Left lung (tissue), 4 donors: ENCODE measurements at regions not wholly inside any gene's neighbourhood (a gene's known extent, or its start where the extent isn't known, plus 50 kb on each side); places are given as distances from the start of the nearest gene placed in this dataset.

ENCODE experiments used
- ATAC-seq: fragments of 200-7000 bp; cut with Tn5 transposase; one replicate; pipeline ENCODE4 v1.9.1; 2020; ENCODE audit warnings: moderate library complexity
- DNase-seq, 4 donors: peaks; one replicate each; pipeline ENCODE4 v3.0.0-alpha.2; 2013 to 2020
- H3K27ac ChIP-seq, 2 donors: fragments of 200-600 bp; sonication (generic) in 1 of 2; one replicate each; pipeline versions ENCODE4 v1.5.0 to v1.8.0; 2020 to 2021
- H3K27me3 ChIP-seq, 2 donors: fragments of 200-600 bp; sonication (generic) in 1 of 2; one replicate each; pipeline versions ENCODE4 v1.5.0 to v1.8.0; 2020 to 2021
- H3K36me3 ChIP-seq, 2 donors: fragments of 200-600 bp; sonication (generic) in 1 of 2; one replicate each; pipeline versions ENCODE4 v1.5.0 to v1.8.0; 2020 to 2021
- H3K4me1 ChIP-seq, 2 donors: fragments of 200-600 bp; one replicate each; pipeline ENCODE4 v1.8.0; 2021
- H3K4me3 ChIP-seq, 2 donors: fragments of 200-600 bp; sonication (generic) in 1 of 2; one replicate each; pipeline versions ENCODE4 v1.5.0 to v1.8.0; 2020 to 2021; ENCODE audit warnings: mild to moderate bottlenecking in 1 of 2
- H3K9me3 ChIP-seq, 2 donors: fragments of 200-600 bp; sonication (generic) in 1 of 2; one replicate each; pipeline versions ENCODE4 v1.5.0 to v1.8.0; 2020 to 2021
- CTCF ChIP-seq, 2 donors: fragments of 200-600 bp; sonication (generic) in 1 of 2; IDR thresholded peaks; one replicate each; pipeline versions ENCODE4 v1.5.0 to v1.8.0; 2021; ENCODE audit warnings: antibody characterized with exemption in 2 of 2
- intact Hi-C, 2 donors: fragments of 100-400 bp; cut with DNase I; formaldehyde crosslinking; loops; one replicate each; pipeline versions ENCODE4 v1.11.2 to v1.14.2; 2022
- donor health status: DM: no; HTN: yes; CAD: no.
- donor health status: DM: no; HTN: no; CAD: no.

- H3K4me3 ChIP-seq, result peak overlapping the region in 1 of 2 donors; percentile 34
- H3K27ac ChIP-seq, result peak overlapping the region in 1 of 2 donors; percentile 11
Observed at GRCh38 chr1:222931023-222931422, 116.2 kb downstream of the DISP1 start.

GRCh38 chr1:222933273-222933672 is 118.4 kb downstream of the DISP1 start:
- Histone ChIP-seq H3K27ac (no peak overlapping the region), H3K27me3 (no peaks in the 10 kb centered on the region), H3K36me3 (no peaks in the 10 kb centered on the region), H3K4me1 (no peaks in the 10 kb centered on the region), H3K4me3 (no peak overlapping the region), H3K9me3 (no peaks in the 10 kb centered on the region)
- ATAC-seq (no peak), DNase-seq (no peak)
- intact Hi-C loops, result no loop called here
- TF ChIP-seq CTCF (IDR thresholded peaks at IDR 0.05), result no peak

More at GRCh38 chr1:222931023-222931422, 116.2 kb downstream of the DISP1 start:
- no peak for TF ChIP-seq CTCF (IDR thresholded peaks at IDR 0.05)
- Histone ChIP-seq H3K27me3 (no peaks in the 10 kb centered on the region), H3K4me1 (peaks cover 7 to 8% of the 10 kb centered on the region in 2 donors), H3K36me3 (no peaks in the 10 kb centered on the region), H3K9me3 (no peaks in the 10 kb centered on the region)
- intact Hi-C loops, result no loop called here
- no peak for ATAC-seq
- DNase-seq, result no peak

DNA sequence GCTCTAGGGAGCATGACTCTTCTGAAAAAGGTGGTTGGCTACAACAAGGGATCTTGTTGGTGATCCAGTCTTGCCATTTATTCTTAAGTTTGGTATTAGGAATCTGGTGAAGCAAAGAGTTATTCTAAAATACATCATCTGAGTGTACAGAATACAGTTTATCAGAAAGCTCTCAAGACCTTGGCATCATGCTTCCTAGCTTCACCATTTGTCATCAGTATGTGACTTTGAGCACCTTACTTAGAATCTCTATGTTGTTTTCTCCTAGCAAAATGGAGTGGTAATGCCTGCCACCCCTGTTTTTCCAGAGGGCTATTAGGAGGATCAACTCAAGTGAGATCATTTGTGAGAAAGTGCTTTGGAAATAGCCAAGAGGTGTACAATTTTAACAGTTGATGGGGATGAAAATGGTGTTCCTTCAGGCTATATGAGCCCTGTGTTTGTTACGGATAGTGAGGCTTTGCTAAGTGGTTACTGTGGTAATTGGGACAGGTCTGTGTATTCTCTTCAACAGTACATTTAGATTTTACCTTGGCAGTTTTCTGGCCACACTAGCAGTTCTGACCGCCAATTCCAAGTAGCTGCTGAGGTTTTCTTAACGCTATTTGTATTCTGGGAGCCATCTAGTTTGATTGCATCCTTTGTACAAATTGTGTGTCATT is 120.5 kb downstream of the DISP1 start:
- Histone ChIP-seq H3K27ac (no peak overlapping the region), H3K9me3 (no peaks in the 10 kb centered on the region), H3K4me1 (no peaks in the 10 kb centered on the region), H3K27me3 (no peaks in the 10 kb centered on the region), H3K36me3 (no peaks in the 10 kb centered on the region), H3K4me3 (no peak overlapping the region)
- DNase-seq, result no peak
- no peak for ATAC-seq
- intact Hi-C loops, result no loop called here
- no peak for TF ChIP-seq CTCF (IDR thresholded peaks at IDR 0.05)

DNA sequence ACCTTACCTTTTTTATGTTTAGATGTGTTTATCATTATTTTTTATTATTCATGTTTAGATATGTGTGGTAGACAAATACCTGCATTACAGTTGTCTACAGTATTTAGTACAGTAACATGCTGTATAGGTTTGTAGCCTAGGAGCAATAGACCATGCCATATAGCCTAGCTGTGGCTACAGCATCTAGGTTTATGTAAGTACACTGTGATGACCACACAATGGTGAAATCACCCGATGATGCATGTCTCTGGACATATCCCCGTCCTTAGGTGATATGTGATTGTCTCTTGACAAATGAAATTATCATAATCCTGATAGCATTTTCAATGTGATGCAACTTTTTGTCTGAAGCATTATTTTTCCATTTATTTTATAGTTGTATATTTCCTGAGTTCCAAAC is 121.2 kb downstream of the DISP1 start:
- H3K4me3 ChIP-seq, result no peak overlapping the region
- intact Hi-C loops, result no loop called here

DNA sequence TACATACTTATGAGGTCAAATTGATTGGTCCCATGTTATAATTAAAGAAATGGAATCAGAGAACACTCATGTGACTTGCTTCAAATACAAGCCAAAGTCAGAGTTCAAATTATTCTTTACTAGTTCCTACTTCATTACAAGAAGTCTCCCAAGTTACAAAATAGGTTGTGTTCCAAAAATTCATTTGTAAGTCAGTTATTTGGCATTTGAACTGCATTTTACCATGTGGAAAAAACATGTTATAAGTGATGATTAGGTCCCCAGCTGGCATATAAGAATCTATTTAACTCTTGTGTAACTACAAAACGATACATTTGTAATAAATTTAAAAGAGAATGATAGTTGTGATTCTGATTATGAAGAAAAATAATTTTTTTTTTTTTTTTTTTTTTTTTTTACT is 124.1 kb downstream of the DISP1 start:
- peak in 1 of 4 donors; percentile 57 for DNase-seq
- H3K4me3 ChIP-seq, result no peak overlapping the region

More for the DNA sequence above, 121.2 kb downstream of the DISP1 start:
- TF ChIP-seq CTCF (IDR thresholded peaks at IDR 0.05), result no peak
- H3K27me3 ChIP-seq, result no peaks in the 10 kb centered on the region
- H3K4me1 ChIP-seq, result no peaks in the 10 kb centered on the region
- ATAC-seq (no peak), DNase-seq (no peak)
- H3K9me3 ChIP-seq, result no peaks in the 10 kb centered on the region
- H3K27ac ChIP-seq, result no peak overlapping the region
- no peaks in the 10 kb centered on the region for H3K36me3 ChIP-seq

More for the DNA sequence above, 124.1 kb downstream of the DISP1 start:
- Histone ChIP-seq H3K9me3 (no peaks in the 10 kb centered on the region), H3K36me3 (peaks cover 0 to 6% of the 10 kb centered on the region in 2 donors), H3K4me1 (no peaks in the 10 kb centered on the region), H3K27me3 (no peaks in the 10 kb centered on the region), H3K27ac (no peak overlapping the region)
- intact Hi-C loops, result no loop called here
- no peak for ATAC-seq
- no peak for TF ChIP-seq CTCF (IDR thresholded peaks at IDR 0.05)
